ENCODE measurements at regions not wholly inside any gene's neighbourhood (a gene's known extent, or its start where the extent isn't known, plus 50 kb on each side); places are given as distances from the start of the nearest gene placed in this dataset.

- DNase-seq (ENCODE audit: extremely low read depth in 1 of 11, low read depth in 9 of 11, low spot score in 4 of 11), result no peak
Observed at GRCh38 chr1:234697741-234698140, 87.8 kb upstream of the IRF2BP2 start.

GRCh38 chr1:234697015-234697414 lies 87.0 kb upstream of the IRF2BP2 start:
- no peak for DNase-seq (ENCODE audit: extremely low read depth in 1 of 11, low read depth in 9 of 11, low spot score in 4 of 11)

- DNase-seq (ENCODE audit: extremely low read depth in 1 of 11, low read depth in 9 of 11, low spot score in 4 of 11), result no peak
Observed at GRCh38 chr1:234696148-234696576, 86.2 kb upstream of the IRF2BP2 start.

- DNase-seq (ENCODE audit: extremely low read depth in 1 of 11, low read depth in 9 of 11, low spot score in 4 of 11), result no peak
Observed at GRCh38 chr1:234694661-234695060, 84.7 kb upstream of the IRF2BP2 start.

GRCh38 chr1:234692966-234693580 lies 83.1 kb upstream of the IRF2BP2 start:
- DNase-seq (ENCODE audit: extremely low read depth in 1 of 11, low read depth in 9 of 11, low spot score in 4 of 11), result no peak

GRCh38 chr1:234691567-234691966 lies 81.6 kb upstream of the IRF2BP2 start:
- no peak for DNase-seq (ENCODE audit: extremely low read depth in 1 of 11, low read depth in 9 of 11, low spot score in 4 of 11)

GRCh38 chr1:234690872-234691271 lies 80.9 kb upstream of the IRF2BP2 start:
- no peak for DNase-seq (ENCODE audit: extremely low read depth in 1 of 11, low read depth in 9 of 11, low spot score in 4 of 11)

GRCh38 chr1:234689236-234689635 lies 79.3 kb upstream of the IRF2BP2 start:
- DNase-seq (ENCODE audit: extremely low read depth in 1 of 11, low read depth in 9 of 11, low spot score in 4 of 11), result no peak

- DNase-seq (ENCODE audit: extremely low read depth in 1 of 11, low read depth in 9 of 11, low spot score in 4 of 11), result no peak
Observed at GRCh38 chr1:234687011-234687410, 77.0 kb upstream of the IRF2BP2 start.

- no peak for DNase-seq (ENCODE audit: extremely low read depth in 1 of 11, low read depth in 9 of 11, low spot score in 4 of 11)
Observed at GRCh38 chr1:234686035-234686434, 76.1 kb upstream of the IRF2BP2 start.

- DNase-seq (ENCODE audit: extremely low read depth in 1 of 11, low read depth in 9 of 11, low spot score in 4 of 11), result no peak
Observed at GRCh38 chr1:234684856-234685255, 74.9 kb upstream of the IRF2BP2 start.

- no peak for DNase-seq (ENCODE audit: extremely low read depth in 1 of 11, low read depth in 9 of 11, low spot score in 4 of 11)
Observed at GRCh38 chr1:234683861-234684632, 74.1 kb upstream of the IRF2BP2 start.

GRCh38 chr1:234683127-234683860 lies 73.3 kb upstream of the IRF2BP2 start:
- peak in 1 of 11 donors; percentile 32 for DNase-seq (ENCODE audit: extremely low read depth in 1 of 11, low read depth in 9 of 11, low spot score in 4 of 11)

- DNase-seq (ENCODE audit: extremely low read depth in 1 of 11, low read depth in 9 of 11, low spot score in 4 of 11), result no peak
Observed at GRCh38 chr1:234681990-234682389, 72.0 kb upstream of the IRF2BP2 start.

- DNase-seq (ENCODE audit: extremely low read depth in 1 of 11, low read depth in 9 of 11, low spot score in 4 of 11), result no peak
Observed at GRCh38 chr1:234681065-234681464, 71.1 kb upstream of the IRF2BP2 start.

GRCh38 chr1:234680331-234680904 lies 70.4 kb upstream of the IRF2BP2 start:
- DNase-seq (ENCODE audit: extremely low read depth in 1 of 11, low read depth in 9 of 11, low spot score in 4 of 11), result no peak

- peak; percentile 44 to 84 (median 73) for DNase-seq (ENCODE audit: extremely low read depth in 1 of 11, low read depth in 9 of 11, low spot score in 4 of 11)
Observed at GRCh38 chr1:234676103-234676594, 66.2 kb upstream of the IRF2BP2 start.

GRCh38 chr1:234675572-234675971 lies 65.6 kb upstream of the IRF2BP2 start:
- no peak for DNase-seq (ENCODE audit: extremely low read depth in 1 of 11, low read depth in 9 of 11, low spot score in 4 of 11)

- DNase-seq (ENCODE audit: extremely low read depth in 1 of 11, low read depth in 9 of 11, low spot score in 4 of 11), result no peak
Observed at GRCh38 chr1:234675006-234675405, 65.0 kb upstream of the IRF2BP2 start.
